HepG2 (cell line): ENCODE measurements at regions not wholly inside any gene's neighbourhood (a gene's known extent, or its start where the extent isn't known, plus 50 kb on each side); places are given as distances from the start of the nearest gene placed in this dataset.

ENCODE experiments used
- ATAC-seq: fragments of 200-7000 bp; cut with Tn5 transposase; 3 replicates; pipeline ENCODE4 v1.9.1; 2020; ENCODE audit warnings: mild to moderate bottlenecking, moderate library complexity
- BruUV-seq: library from RNA; stranded (reverse); fragments of 400-500 nt; replicated peaks from 2 replicates; lab custom pipeline; 2021; lab: Mats Ljungman, UMichigan
- CTCF ChIA-PET: fragments of 300-600 bp; formaldehyde crosslinking; extraction: SDS; loops from one replicate; lab custom pipeline; 2021; ENCODE audit warnings: low total read pairs, inconsistent platforms, low intra/inter-chr PET ratio; lab: Yijun Ruan, JAX
- POLR2A ChIA-PET: fragments of 350-600 bp; sonication (Branson Sonifier 250); formaldehyde crosslinking; loops from one replicate; lab custom pipeline; 2020; ENCODE audit warnings: antibody characterized with exemption, inconsistent platforms; lab: Yijun Ruan, JAX
- DNase-seq: peaks from one replicate; pipeline ENCODE4 v3.0.0-alpha.2; 2015; ENCODE audit warnings: low spot score
- FAIRE-seq: peaks from 3 replicates; lab custom pipeline; 2011; peaks lifted over from hg19 to GRCh38; lab: Jason Lieb, UNC
- H2AFZ ChIP-seq: one replicate; pipeline ENCODE4 v1.6.1; 2011; ENCODE audit warnings: low read length, inconsistent platforms
- H3K27ac ChIP-seq: fragments of 300-600 bp; 3 replicates; pipeline ENCODE4 v1.8.0; 2011; ENCODE audit warnings: mixed run types, mild to moderate bottlenecking, mixed read lengths, low read length, inconsistent platforms; ENCODE audit not compliant: insufficient read depth; ENCODE audit errors: extremely low read length
- H3K27me3 ChIP-seq, 2 experiments: fragments of 200-600 bp in 1 of 2; 2 replicates in 1 of 2; 3 replicates in 1 of 2; pipeline versions ENCODE4 v1.6.0 to v1.8.0; 2011; ENCODE audit warnings: low read length in 2 of 2, mild to moderate bottlenecking in 2 of 2, moderate library complexity in 2 of 2, inconsistent platforms in 1 of 2; ENCODE audit not compliant: insufficient read depth in 2 of 2, control insufficient read depth in 1 of 2
- H3K36me3 ChIP-seq, 2 experiments: fragments of 200-600 bp in 1 of 2; replicated peaks in 1 of 2; 2 replicates in 1 of 2; 3 replicates in 1 of 2; pipeline versions ENCODE4 v1.5.1 to v1.8.0; 2011; ENCODE audit warnings: low read length in 2 of 2, inconsistent platforms in 1 of 2; ENCODE audit not compliant: insufficient read depth in 2 of 2, control insufficient read depth in 1 of 2
- H3K4me1 ChIP-seq: 2 replicates; pipeline ENCODE4 v1.5.1; 2012; ENCODE audit warnings: low read length, inconsistent platforms; ENCODE audit not compliant: insufficient read depth
- H3K4me2 ChIP-seq: 2 replicates; pipeline ENCODE4 v1.6.0; 2011; ENCODE audit warnings: low read depth, low read length, inconsistent platforms
- H3K4me3 ChIP-seq, 3 experiments: fragments of 200-600 bp in 1 of 3; sonication (generic), shearing (Covaris generic) in 1 of 3; replicated peaks in 1 of 3; 2 replicates each; pipeline ENCODE4 v1.5.1; 2011 to 2016; ENCODE audit warnings: low read length in 3 of 3, inconsistent platforms in 2 of 3, low read depth in 2 of 3, mild to moderate bottlenecking in 2 of 3, control low read depth in 1 of 3, mixed read lengths in 1 of 3; ENCODE audit not compliant: insufficient read depth in 1 of 3
- H3K79me2 ChIP-seq: one replicate; pipeline ENCODE4 v1.6.1; 2011; ENCODE audit warnings: low read length, inconsistent platforms; ENCODE audit not compliant: insufficient read depth
- H3K9ac ChIP-seq: 2 replicates; pipeline ENCODE4 v1.6.0; 2011; ENCODE audit warnings: mild to moderate bottlenecking, low read depth, low read length, inconsistent platforms; ENCODE audit not compliant: insufficient read depth
- H3K9me3 ChIP-seq: 2 replicates; pipeline ENCODE4 v1.5.1; 2012; ENCODE audit warnings: mild to moderate bottlenecking, low read length
- H4K20me1 ChIP-seq: 2 replicates; pipeline ENCODE4 v1.6.0; 2011; ENCODE audit warnings: inconsistent platforms, mild to moderate bottlenecking, low read length, moderate library complexity; ENCODE audit not compliant: insufficient read depth
- ARNT ChIP-seq: fragments of 450-650 bp; IDR thresholded peaks from 2 replicates; pipeline ENCODE4 v1.6.1; 2017
- ATF2 ChIP-seq: sonication (generic); formaldehyde crosslinking; IDR thresholded peaks from 2 replicates; pipeline ENCODE4 v1.4.0; 2020; ENCODE audit warnings: missing genetic modification reagents
- BORCS8-MEF2B ChIP-seq: sonication (generic); formaldehyde crosslinking; IDR thresholded peaks from 2 replicates; pipeline ENCODE4 v1.8.0; 2022; ENCODE audit warnings: mild to moderate bottlenecking, missing genetic modification reagents
- DMTF1 ChIP-seq: sonication (generic); formaldehyde crosslinking; IDR thresholded peaks from 2 replicates; pipeline ENCODE4 v1.4.0; 2020; ENCODE audit warnings: mild to moderate bottlenecking, missing genetic modification reagents
- E2F1 ChIP-seq: sonication (generic); formaldehyde crosslinking; IDR thresholded peaks from 2 replicates; pipeline ENCODE4 v1.5.0; 2020; ENCODE audit warnings: missing genetic modification reagents
- GLI4 ChIP-seq: sonication (generic); formaldehyde crosslinking; IDR thresholded peaks from 2 replicates; pipeline ENCODE4 v1.5.1; 2020; ENCODE audit warnings: missing genetic modification reagents, mild to moderate bottlenecking, moderate library complexity, borderline replicate concordance
- HOXA9 ChIP-seq: sonication (generic); formaldehyde crosslinking; IDR thresholded peaks from 2 replicates; pipeline ENCODE4 v1.8.1; 2022; ENCODE audit warnings: missing genetic modification reagents, mild to moderate bottlenecking, moderate library complexity, borderline replicate concordance
- NR1H2 ChIP-seq: sonication (generic); formaldehyde crosslinking; IDR thresholded peaks from 2 replicates; pipeline ENCODE4 v1.8.1; 2022; ENCODE audit warnings: low read depth, missing genetic modification reagents, borderline replicate concordance
- TOE1 ChIP-seq: sonication (generic); formaldehyde crosslinking; IDR thresholded peaks from 2 replicates; pipeline ENCODE4 v1.4.0; 2020; ENCODE audit warnings: mild to moderate bottlenecking, missing genetic modification reagents
- ZBTB34 ChIP-seq: sonication (generic); formaldehyde crosslinking; IDR thresholded peaks from 2 replicates; pipeline ENCODE4 v1.8.0; 2022; ENCODE audit warnings: mild to moderate bottlenecking, missing genetic modification reagents
- ZNF547 ChIP-seq: sonication (generic); formaldehyde crosslinking; IDR thresholded peaks from 2 replicates; pipeline ENCODE4 v1.5.1; 2020; ENCODE audit warnings: mild to moderate bottlenecking, missing genetic modification reagents
- ZNF563 ChIP-seq: sonication (generic); formaldehyde crosslinking; IDR thresholded peaks from 2 replicates; pipeline ENCODE4 v1.8.0; 2022; ENCODE audit warnings: mild to moderate bottlenecking, moderate library complexity, missing genetic modification reagents
- ZNF639 ChIP-seq: conservative IDR thresholded peaks from 2 replicates; pipeline ENCODE4 v1.6.1; 2018; ENCODE audit warnings: missing genetic modification reagents
- ZNF678 ChIP-seq: sonication (generic); formaldehyde crosslinking; IDR thresholded peaks from 2 replicates; pipeline ENCODE4 v1.4.0; 2020; ENCODE audit warnings: mild to moderate bottlenecking, missing genetic modification reagents
- ZNF761 ChIP-seq: sonication (generic); formaldehyde crosslinking; conservative IDR thresholded peaks from 2 replicates; pipeline ENCODE4 v1.4.0; 2020; ENCODE audit warnings: mild to moderate bottlenecking, missing genetic modification reagents
- ZSCAN29 ChIP-seq: sonication (generic); formaldehyde crosslinking; conservative IDR thresholded peaks from 2 replicates; pipeline ENCODE4 v1.4.0; 2020; ENCODE audit warnings: mild to moderate bottlenecking, missing genetic modification reagents
- WGBS: methylation state at CpG from one replicate; pipeline ENCODE4 v1.1.6; 2017; ENCODE audit warnings: low lambda C conversion rate; 5-methylcytosine and 5-hydroxymethylcytosine counted together
- in situ Hi-C: cut with HindIII; loops from 2 replicates; pipeline ENCODE4 v1.10.0; 2017; ENCODE audit warnings: low pct_unique_long_range_greater_than_20kb; ENCODE audit not compliant: extremely low pct_ligation_motif_present
- intact Hi-C: fragments of 100-400 bp; cut with micrococcal nuclease; formaldehyde crosslinking; loops from one replicate; pipeline ENCODE4 v1.10.0; 2022; ENCODE audit not compliant: unreplicated experiment

GRCh38 chr13:106286811-106287210 lies 248.7 kb downstream of the EFNB2 start:
- no peaks in the 10 kb centered on the region for H3K27me3 ChIP-seq
- H3K9me3 ChIP-seq = no peaks in the 10 kb centered on the region
- H3K4me1 ChIP-seq = no peaks in the 10 kb centered on the region
- no peaks in the 10 kb centered on the region for H4K20me1 ChIP-seq
- H2AFZ ChIP-seq = no peak overlapping the region
- H3K4me2 ChIP-seq = no peak overlapping the region
- no peak overlapping the region for H3K9ac ChIP-seq
- WGBS = 4% methylated on average over 3 of the region's 3 CpGs
- H3K79me2 ChIP-seq = no peaks in the 10 kb centered on the region
- H3K36me3 ChIP-seq = no peaks in the 10 kb centered on the region
- intact Hi-C loops = no loop called here
- FAIRE-seq (no peak), ATAC-seq (no peak), DNase-seq (no peak)
- in situ Hi-C loops = no loop called here
- no TSS peak for BruUV-seq
- CTCF ChIA-PET = no interaction called here
- no peak overlapping the region for H3K27ac ChIP-seq
- no peak overlapping the region for H3K4me3 ChIP-seq
- POLR2A ChIA-PET = no interaction called here
- no peak for TF ChIP-seq ARNT
- no peak for TF ChIP-seq ZNF639 (CRISPR knock-in tag)
- TF ChIP-seq GLI4 (CRISPR knock-in tag) = no peak
- no peak for TF ChIP-seq ZNF761
- no peak for TF ChIP-seq HOXA9 (CRISPR knock-in tag)
- TF ChIP-seq ZNF547 = no peak
- no peak for TF ChIP-seq BORCS8-MEF2B
- no peak for TF ChIP-seq ZNF678 (CRISPR knock-in tag)
- TF ChIP-seq E2F1 (CRISPR knock-in tag) = no peak
- no peak for TF ChIP-seq ZBTB34
- no peak for TF ChIP-seq TOE1 (CRISPR knock-in tag)
- TF ChIP-seq DMTF1 = no peak
- no peak for TF ChIP-seq ZSCAN29 (CRISPR knock-in tag)
- TF ChIP-seq ZNF563 (CRISPR knock-in tag) = no peak
- no peak for TF ChIP-seq NR1H2 (CRISPR knock-in tag)
- TF ChIP-seq ATF2 (CRISPR knock-in tag) = no peak
